ENCODE measurements at regions not wholly inside any gene's neighbourhood (a gene's known extent, or its start where the extent isn't known, plus 50 kb on each side); places are given as distances from the start of the nearest gene placed in this dataset.

- no peak for DNase-seq (ENCODE audit: low read depth in 2 of 2)
Observed at GRCh38 chrX:94041881-94042280, 367.9 kb downstream of the FAM133A start.

GRCh38 chrX:94045724-94046123, 371.7 kb downstream of the FAM133A start:
- no peak for DNase-seq (ENCODE audit: low read depth in 2 of 2)

GRCh38 chrX:94051926-94052325, 377.9 kb downstream of the FAM133A start:
- no peak for DNase-seq (ENCODE audit: low read depth in 2 of 2)

GRCh38 chrX:94053575-94053974, 379.6 kb downstream of the FAM133A start:
- peak; percentile 5 to 73 for DNase-seq (ENCODE audit: low read depth in 2 of 2)

GRCh38 chrX:94057385-94057784, 383.4 kb downstream of the FAM133A start:
- DNase-seq (ENCODE audit: low read depth in 2 of 2), result no peak

- peak; percentile 0 to 12 for DNase-seq (ENCODE audit: low read depth in 2 of 2)
Observed at GRCh38 chrX:94058728-94059382, 384.8 kb downstream of the FAM133A start.

- no peak for DNase-seq (ENCODE audit: low read depth in 2 of 2)
Observed at GRCh38 chrX:94065091-94065490, 391.1 kb downstream of the FAM133A start.

GRCh38 chrX:94089149-94089548, 415.1 kb downstream of the FAM133A start:
- no peak for DNase-seq (ENCODE audit: low read depth in 2 of 2)

GRCh38 chrX:94097868-94098267, 423.9 kb downstream of the FAM133A start:
- DNase-seq (ENCODE audit: low read depth in 2 of 2), result no peak

GRCh38 chrX:94107981-94108380, 434.0 kb downstream of the FAM133A start:
- no peak for DNase-seq (ENCODE audit: low read depth in 2 of 2)

- no peak for DNase-seq (ENCODE audit: low read depth in 2 of 2)
Observed at GRCh38 chrX:94114362-94114761, 440.4 kb downstream of the FAM133A start.

GRCh38 chrX:94121799-94122198, 447.8 kb downstream of the FAM133A start:
- DNase-seq (ENCODE audit: low read depth in 2 of 2), result no peak

GRCh38 chrX:94123062-94123461, 449.1 kb downstream of the FAM133A start:
- DNase-seq (ENCODE audit: low read depth in 2 of 2), result no peak

- DNase-seq (ENCODE audit: low read depth in 2 of 2), result no peak
Observed at GRCh38 chrX:94162971-94163370, 489.0 kb downstream of the FAM133A start.

- DNase-seq (ENCODE audit: low read depth in 2 of 2), result no peak
Observed at GRCh38 chrX:94178145-94178788, 504.3 kb downstream of the FAM133A start.

- DNase-seq (ENCODE audit: low read depth in 2 of 2), result no peak
Observed at GRCh38 chrX:94204524-94204923, 530.5 kb downstream of the FAM133A start.

GRCh38 chrX:94216738-94217137, 542.7 kb downstream of the FAM133A start:
- no peak for DNase-seq (ENCODE audit: low read depth in 2 of 2)

- DNase-seq (ENCODE audit: low read depth in 2 of 2), result no peak
Observed at GRCh38 chrX:94252211-94252610, 578.2 kb downstream of the FAM133A start.

- no peak for DNase-seq (ENCODE audit: low read depth in 2 of 2)
Observed at GRCh38 chrX:94256396-94256795, 582.4 kb downstream of the FAM133A start.

GRCh38 chrX:94265323-94265722, 591.3 kb downstream of the FAM133A start:
- no peak for DNase-seq (ENCODE audit: low read depth in 2 of 2)

- no peak for DNase-seq (ENCODE audit: low read depth in 2 of 2)
Observed at GRCh38 chrX:94288325-94288724, 614.3 kb downstream of the FAM133A start.

- no peak for DNase-seq (ENCODE audit: low read depth in 2 of 2)
Observed at GRCh38 chrX:94288972-94289371, 615.0 kb downstream of the FAM133A start.

GRCh38 chrX:94302446-94302845, 628.4 kb downstream of the FAM133A start:
- no peak for DNase-seq (ENCODE audit: low read depth in 2 of 2)
